ENCODE measurements at regions not wholly inside any gene's neighbourhood (a gene's known extent, or its start where the extent isn't known, plus 50 kb on each side); places are given as distances from the start of the nearest gene placed in this dataset.

DNA sequence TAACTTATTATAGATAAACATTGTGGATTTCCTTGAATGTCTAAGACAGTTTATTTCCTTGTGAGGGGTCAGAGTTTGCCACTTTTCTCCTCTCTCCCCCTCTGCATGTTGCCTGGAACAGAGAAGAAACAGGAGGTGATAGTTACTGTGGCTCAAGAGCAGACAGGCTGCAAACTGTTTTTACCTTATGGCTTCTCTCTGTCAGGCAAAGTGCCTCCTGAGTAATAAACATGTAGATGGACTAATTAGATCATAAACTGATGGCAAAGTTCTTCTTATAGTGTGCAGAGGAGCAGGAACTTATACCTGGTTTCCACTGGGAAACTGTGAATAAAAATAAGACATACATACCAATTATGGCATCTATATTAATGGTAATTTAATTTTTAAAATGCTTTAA, 133.1 kb upstream of the CDH12 start:
- TF ChIP-seq, protein P1, sequence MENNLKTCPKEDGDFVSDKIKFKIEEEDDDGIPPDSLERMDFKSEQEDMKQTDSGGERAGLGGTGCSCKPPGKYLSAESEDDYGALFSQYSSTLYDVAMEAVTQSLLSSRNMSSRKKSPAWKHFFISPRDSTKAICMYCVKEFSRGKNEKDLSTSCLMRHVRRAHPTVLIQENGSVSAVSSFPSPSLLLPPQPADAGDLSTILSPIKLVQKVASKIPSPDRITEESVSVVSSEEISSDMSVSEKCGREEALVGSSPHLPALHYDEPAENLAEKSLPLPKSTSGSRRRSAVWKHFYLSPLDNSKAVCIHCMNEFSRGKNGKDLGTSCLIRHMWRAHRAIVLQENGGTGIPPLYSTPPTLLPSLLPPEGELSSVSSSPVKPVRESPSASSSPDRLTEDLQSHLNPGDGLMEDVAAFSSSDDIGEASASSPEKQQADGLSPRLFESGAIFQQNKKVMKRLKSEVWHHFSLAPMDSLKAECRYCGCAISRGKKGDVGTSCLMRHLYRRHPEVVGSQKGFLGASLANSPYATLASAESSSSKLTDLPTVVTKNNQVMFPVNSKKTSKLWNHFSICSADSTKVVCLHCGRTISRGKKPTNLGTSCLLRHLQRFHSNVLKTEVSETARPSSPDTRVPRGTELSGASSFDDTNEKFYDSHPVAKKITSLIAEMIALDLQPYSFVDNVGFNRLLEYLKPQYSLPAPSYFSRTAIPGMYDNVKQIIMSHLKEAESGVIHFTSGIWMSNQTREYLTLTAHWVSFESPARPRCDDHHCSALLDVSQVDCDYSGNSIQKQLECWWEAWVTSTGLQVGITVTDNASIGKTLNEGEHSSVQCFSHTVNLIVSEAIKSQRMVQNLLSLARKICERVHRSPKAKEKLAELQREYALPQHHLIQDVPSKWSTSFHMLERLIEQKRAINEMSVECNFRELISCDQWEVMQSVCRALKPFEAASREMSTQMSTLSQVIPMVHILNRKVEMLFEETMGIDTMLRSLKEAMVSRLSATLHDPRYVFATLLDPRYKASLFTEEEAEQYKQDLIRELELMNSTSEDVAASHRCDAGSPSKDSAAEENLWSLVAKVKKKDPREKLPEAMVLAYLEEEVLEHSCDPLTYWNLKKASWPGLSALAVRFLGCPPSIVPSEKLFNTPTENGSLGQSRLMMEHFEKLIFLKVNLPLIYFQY (CRISPR knock-in tag; IDR thresholded peaks at IDR 0.05; ENCODE audit: borderline replicate concordance) = no peak
- TF ChIP-seq KDM1A (CRISPR knock-in tag; IDR thresholded peaks at IDR 0.05) = no peak
- TF ChIP-seq, protein P2, sequence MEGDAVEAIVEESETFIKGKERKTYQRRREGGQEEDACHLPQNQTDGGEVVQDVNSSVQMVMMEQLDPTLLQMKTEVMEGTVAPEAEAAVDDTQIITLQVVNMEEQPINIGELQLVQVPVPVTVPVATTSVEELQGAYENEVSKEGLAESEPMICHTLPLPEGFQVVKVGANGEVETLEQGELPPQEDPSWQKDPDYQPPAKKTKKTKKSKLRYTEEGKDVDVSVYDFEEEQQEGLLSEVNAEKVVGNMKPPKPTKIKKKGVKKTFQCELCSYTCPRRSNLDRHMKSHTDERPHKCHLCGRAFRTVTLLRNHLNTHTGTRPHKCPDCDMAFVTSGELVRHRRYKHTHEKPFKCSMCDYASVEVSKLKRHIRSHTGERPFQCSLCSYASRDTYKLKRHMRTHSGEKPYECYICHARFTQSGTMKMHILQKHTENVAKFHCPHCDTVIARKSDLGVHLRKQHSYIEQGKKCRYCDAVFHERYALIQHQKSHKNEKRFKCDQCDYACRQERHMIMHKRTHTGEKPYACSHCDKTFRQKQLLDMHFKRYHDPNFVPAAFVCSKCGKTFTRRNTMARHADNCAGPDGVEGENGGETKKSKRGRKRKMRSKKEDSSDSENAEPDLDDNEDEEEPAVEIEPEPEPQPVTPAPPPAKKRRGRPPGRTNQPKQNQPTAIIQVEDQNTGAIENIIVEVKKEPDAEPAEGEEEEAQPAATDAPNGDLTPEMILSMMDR (CRISPR knock-in tag; IDR thresholded peaks at IDR 0.05) = no peak
- no peak for TF ChIP-seq ATF7 (IDR thresholded peaks at IDR 0.05)
- no peak for TF ChIP-seq ATF7 (CRISPR knock-in tag; IDR thresholded peaks at IDR 0.05)
- no peak for TF ChIP-seq KAT7 (CRISPR knock-in tag; IDR thresholded peaks at IDR 0.05; ENCODE audit: borderline replicate concordance)
- no peak for TF ChIP-seq ZNF3 (CRISPR knock-in tag; IDR thresholded peaks at IDR 0.05)
- TF ChIP-seq ZNF30 (CRISPR knock-in tag; IDR thresholded peaks at IDR 0.05) = no peak
- TF ChIP-seq TBX2 (CRISPR knock-in tag; IDR thresholded peaks at IDR 0.05; ENCODE audit: borderline replicate concordance) = no peak
- TF ChIP-seq GABPA (IDR thresholded peaks at IDR 0.05; ENCODE audit: low read depth, low read length) = no peak
- no peak for TF ChIP-seq GABPA (CRISPR knock-in tag; IDR thresholded peaks at IDR 0.05; ENCODE audit: low read depth)
- TF ChIP-seq, protein P3, sequence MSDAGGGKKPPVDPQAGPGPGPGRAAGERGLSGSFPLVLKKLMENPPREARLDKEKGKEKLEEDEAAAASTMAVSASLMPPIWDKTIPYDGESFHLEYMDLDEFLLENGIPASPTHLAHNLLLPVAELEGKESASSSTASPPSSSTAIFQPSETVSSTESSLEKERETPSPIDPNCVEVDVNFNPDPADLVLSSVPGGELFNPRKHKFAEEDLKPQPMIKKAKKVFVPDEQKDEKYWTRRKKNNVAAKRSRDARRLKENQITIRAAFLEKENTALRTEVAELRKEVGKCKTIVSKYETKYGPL (CRISPR knock-in tag; IDR thresholded peaks at IDR 0.05) = no peak
- TF ChIP-seq ZBTB8A (CRISPR knock-in tag; IDR thresholded peaks at IDR 0.05; ENCODE audit: borderline replicate concordance, low read depth) = no peak

Measured in HepG2 (cell line).